Activated naive CD8-positive, alpha-beta T cell treated with anti-CD3 and anti-CD28 coated beads, Interleukin-2, amount 10 ng/mL, durations not matched to agents 7 days and 5 days (primary cell): ENCODE measurements at regions not wholly inside any gene's neighbourhood (a gene's known extent, or its start where the extent isn't known, plus 50 kb on each side); places are given as distances from the start of the nearest gene placed in this dataset.

Source experiments
- ATAC-seq: fragments of 150-1000 bp; cut with Tn5 transposase; one replicate; pipeline ENCODE4 v1.10.0; 2021; ENCODE audit warnings: low read depth, moderate library complexity
- POLR2A ChIA-PET: fragments of 350-600 bp; sonication (Branson Sonifier 250); formaldehyde crosslinking; loops from one replicate; lab custom pipeline; 2021; ENCODE audit warnings: antibody characterized with exemption; lab: Charles Lee
- DNase-seq: peaks from one replicate; pipeline ENCODE4 v3.0.0; 2021
- H3K27ac Mint-ChIP-seq: one replicate; pipeline ENCODE4 v1.8.0; 2022; ENCODE audit warnings: mild to moderate bottlenecking, mixed read lengths
- H3K27me3 Mint-ChIP-seq: one replicate; pipeline ENCODE4 v1.8.0; 2022; ENCODE audit warnings: mild to moderate bottlenecking, moderate library complexity, mixed read lengths
- H3K36me3 Mint-ChIP-seq: one replicate; pipeline ENCODE4 v1.8.0; 2021; ENCODE audit warnings: mild to moderate bottlenecking, mixed read lengths
- H3K4me1 Mint-ChIP-seq: one replicate; pipeline ENCODE4 v1.8.0; 2021; ENCODE audit warnings: mixed read lengths
- H3K4me3 Mint-ChIP-seq: one replicate; pipeline ENCODE4 v1.8.0; 2022; ENCODE audit warnings: mild to moderate bottlenecking, moderate library complexity, mixed read lengths
- H3K9me3 Mint-ChIP-seq: one replicate; pipeline ENCODE4 v1.8.0; 2021; ENCODE audit warnings: mixed read lengths

- H3K27ac Mint-ChIP-seq = no peak overlapping the region
- no peaks in the 10 kb centered on the region for H3K36me3 Mint-ChIP-seq
- POLR2A ChIA-PET = no interaction called here
- no peaks in the 10 kb centered on the region for H3K4me1 Mint-ChIP-seq
- H3K9me3 Mint-ChIP-seq = no peaks in the 10 kb centered on the region
- DNase-seq = no peak
- no peak for ATAC-seq
- peaks cover 41% of the 10 kb centered on the region for H3K27me3 Mint-ChIP-seq
- H3K4me3 Mint-ChIP-seq = no peak overlapping the region
These were observed 133.8 kb upstream of the IQSEC1 start for GRCh38 chr3:13206799-13207577.

GRCh38 chr3:13205567-13206143, 132.4 kb upstream of the IQSEC1 start:
- Mint-ChIP-seq H3K4me1 (no peaks in the 10 kb centered on the region), H3K36me3 (no peaks in the 10 kb centered on the region), H3K27me3 (peaks cover 50% of the 10 kb centered on the region), H3K4me3 (no peak overlapping the region), H3K27ac (no peak overlapping the region), H3K9me3 (no peaks in the 10 kb centered on the region)
- ATAC-seq (no peak), DNase-seq (no peak)
- POLR2A ChIA-PET = no interaction called here

- no peak overlapping the region for H3K4me3 Mint-ChIP-seq
- no peaks in the 10 kb centered on the region for H3K9me3 Mint-ChIP-seq
- POLR2A ChIA-PET = no interaction called here
- no peaks in the 10 kb centered on the region for H3K36me3 Mint-ChIP-seq
- H3K27me3 Mint-ChIP-seq = peaks cover 50% of the 10 kb centered on the region
- DNase-seq = no peak
- H3K4me1 Mint-ChIP-seq = peaks cover 1% of the 10 kb centered on the region
- no peak overlapping the region for H3K27ac Mint-ChIP-seq
- ATAC-seq = no peak
These were observed 130.9 kb upstream of the IQSEC1 start for GRCh38 chr3:13204177-13204581.

GRCh38 chr3:13203398-13204176, 130.4 kb upstream of the IQSEC1 start:
- H3K27ac Mint-ChIP-seq = no peak overlapping the region
- POLR2A ChIA-PET = no interaction called here
- H3K27me3 Mint-ChIP-seq = peaks cover 50% of the 10 kb centered on the region
- no peak for ATAC-seq
- no peaks in the 10 kb centered on the region for H3K9me3 Mint-ChIP-seq
- no peak for DNase-seq
- no peak overlapping the region for H3K4me3 Mint-ChIP-seq
- peaks cover 1% of the 10 kb centered on the region for H3K4me1 Mint-ChIP-seq
- H3K36me3 Mint-ChIP-seq = no peaks in the 10 kb centered on the region

- H3K36me3 Mint-ChIP-seq = no peaks in the 10 kb centered on the region
- no peak overlapping the region for H3K27ac Mint-ChIP-seq
- POLR2A ChIA-PET = no interaction called here
- no peak overlapping the region for H3K4me3 Mint-ChIP-seq
- peaks cover 50% of the 10 kb centered on the region for H3K27me3 Mint-ChIP-seq
- ATAC-seq (no peak), DNase-seq (no peak)
- no peaks in the 10 kb centered on the region for H3K9me3 Mint-ChIP-seq
- H3K4me1 Mint-ChIP-seq = peaks cover 1% of the 10 kb centered on the region
These were observed 129.6 kb upstream of the IQSEC1 start for GRCh38 chr3:13202744-13203397.

- Mint-ChIP-seq H3K4me3 (no peak overlapping the region), H3K4me1 (peaks cover 1% of the 10 kb centered on the region), H3K36me3 (no peaks in the 10 kb centered on the region), H3K27ac (no peak overlapping the region), H3K9me3 (no peaks in the 10 kb centered on the region), H3K27me3 (peaks cover 42% of the 10 kb centered on the region)
- POLR2A ChIA-PET = no interaction called here
- no peak for DNase-seq
- no peak for ATAC-seq
These were observed 128.6 kb upstream of the IQSEC1 start for GRCh38 chr3:13201851-13202250.

- no peak for DNase-seq
- no peaks in the 10 kb centered on the region for H3K36me3 Mint-ChIP-seq
- no peak overlapping the region for H3K4me3 Mint-ChIP-seq
- peaks cover 8% of the 10 kb centered on the region for H3K4me1 Mint-ChIP-seq
- no peak overlapping the region for H3K27ac Mint-ChIP-seq
- POLR2A ChIA-PET = no interaction called here
- ATAC-seq = no peak
- H3K9me3 Mint-ChIP-seq = no peaks in the 10 kb centered on the region
- H3K27me3 Mint-ChIP-seq = peaks cover 36% of the 10 kb centered on the region
These were observed 127.7 kb upstream of the IQSEC1 start for GRCh38 chr3:13200946-13201345.

- no peak for DNase-seq
- Mint-ChIP-seq H3K27ac (no peak overlapping the region), H3K9me3 (no peaks in the 10 kb centered on the region), H3K4me1 (peaks cover 13% of the 10 kb centered on the region), H3K27me3 (peaks cover 31% of the 10 kb centered on the region), H3K36me3 (no peaks in the 10 kb centered on the region), H3K4me3 (no peak overlapping the region)
- POLR2A ChIA-PET = no interaction called here
- no peak for ATAC-seq
These were observed 127.2 kb upstream of the IQSEC1 start for GRCh38 chr3:13200465-13200864.

- no peak for ATAC-seq
- Mint-ChIP-seq H3K4me3 (no peak overlapping the region), H3K4me1 (peaks cover 17% of the 10 kb centered on the region), H3K27ac (peak overlapping the region; percentile 0), H3K36me3 (no peaks in the 10 kb centered on the region), H3K27me3 (peaks cover 26% of the 10 kb centered on the region), H3K9me3 (no peaks in the 10 kb centered on the region)
- POLR2A ChIA-PET = no interaction called here
- DNase-seq = no peak
These were observed 126.7 kb upstream of the IQSEC1 start for GRCh38 chr3:13199899-13200451.

GRCh38 chr3:13199006-13199776, 126.0 kb upstream of the IQSEC1 start:
- no peak overlapping the region for H3K4me3 Mint-ChIP-seq
- H3K36me3 Mint-ChIP-seq = no peaks in the 10 kb centered on the region
- DNase-seq (no peak), ATAC-seq (no peak)
- H3K4me1 Mint-ChIP-seq = peaks cover 20% of the 10 kb centered on the region
- no peaks in the 10 kb centered on the region for H3K9me3 Mint-ChIP-seq
- POLR2A ChIA-PET = no interaction called here
- H3K27me3 Mint-ChIP-seq = peaks cover 19% of the 10 kb centered on the region
- no peak overlapping the region for H3K27ac Mint-ChIP-seq

GRCh38 chr3:13198264-13198879, 125.1 kb upstream of the IQSEC1 start:
- Mint-ChIP-seq H3K9me3 (no peaks in the 10 kb centered on the region), H3K4me1 (peaks cover 22% of the 10 kb centered on the region), H3K4me3 (no peak overlapping the region), H3K27me3 (peaks cover 18% of the 10 kb centered on the region), H3K27ac (no peak overlapping the region), H3K36me3 (no peaks in the 10 kb centered on the region)
- DNase-seq (no peak), ATAC-seq (no peak)
- POLR2A ChIA-PET = no interaction called here

- Mint-ChIP-seq H3K9me3 (no peaks in the 10 kb centered on the region), H3K27me3 (peaks cover 13% of the 10 kb centered on the region), H3K27ac (no peak overlapping the region), H3K4me3 (no peak overlapping the region), H3K4me1 (peaks cover 24% of the 10 kb centered on the region), H3K36me3 (no peaks in the 10 kb centered on the region)
- no peak for ATAC-seq
- DNase-seq = no peak
- POLR2A ChIA-PET = no interaction called here
These were observed 124.6 kb upstream of the IQSEC1 start for GRCh38 chr3:13197795-13198194.
